ENCODE measurements at regions not wholly inside any gene's neighbourhood (a gene's known extent, or its start where the extent isn't known, plus 50 kb on each side); places are given as distances from the start of the nearest gene placed in this dataset.

GRCh38 chr1:82299056-82299455, 498.3 kb downstream of the ADGRL2 start:
- no peaks in the 10 kb centered on the region for H4K20me1 ChIP-seq (ENCODE audit: insufficient read depth, low read length)
- TF ChIP-seq, protein P1, sequence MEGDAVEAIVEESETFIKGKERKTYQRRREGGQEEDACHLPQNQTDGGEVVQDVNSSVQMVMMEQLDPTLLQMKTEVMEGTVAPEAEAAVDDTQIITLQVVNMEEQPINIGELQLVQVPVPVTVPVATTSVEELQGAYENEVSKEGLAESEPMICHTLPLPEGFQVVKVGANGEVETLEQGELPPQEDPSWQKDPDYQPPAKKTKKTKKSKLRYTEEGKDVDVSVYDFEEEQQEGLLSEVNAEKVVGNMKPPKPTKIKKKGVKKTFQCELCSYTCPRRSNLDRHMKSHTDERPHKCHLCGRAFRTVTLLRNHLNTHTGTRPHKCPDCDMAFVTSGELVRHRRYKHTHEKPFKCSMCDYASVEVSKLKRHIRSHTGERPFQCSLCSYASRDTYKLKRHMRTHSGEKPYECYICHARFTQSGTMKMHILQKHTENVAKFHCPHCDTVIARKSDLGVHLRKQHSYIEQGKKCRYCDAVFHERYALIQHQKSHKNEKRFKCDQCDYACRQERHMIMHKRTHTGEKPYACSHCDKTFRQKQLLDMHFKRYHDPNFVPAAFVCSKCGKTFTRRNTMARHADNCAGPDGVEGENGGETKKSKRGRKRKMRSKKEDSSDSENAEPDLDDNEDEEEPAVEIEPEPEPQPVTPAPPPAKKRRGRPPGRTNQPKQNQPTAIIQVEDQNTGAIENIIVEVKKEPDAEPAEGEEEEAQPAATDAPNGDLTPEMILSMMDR (IDR thresholded peaks at IDR 0.05; ENCODE audit: extremely low read depth, low read depth, low read length), result no peak
- H3K27me3 ChIP-seq (ENCODE audit: insufficient read depth, low read length), result no peaks in the 10 kb centered on the region
- no peaks in the 10 kb centered on the region for H3K36me3 ChIP-seq (ENCODE audit: insufficient read depth, low read length)
- H3K27ac ChIP-seq (ENCODE audit: low read depth, low read length), result no peak overlapping the region
- no peaks in the 10 kb centered on the region for H3K4me1 ChIP-seq (ENCODE audit: insufficient read depth, low read length)
- H2AFZ ChIP-seq (ENCODE audit: low read length), result no peak overlapping the region
- no peaks in the 10 kb centered on the region for H3K79me2 ChIP-seq (ENCODE audit: insufficient read depth, low read length)
- no peak overlapping the region for H3K4me3 ChIP-seq (ENCODE audit: insufficient read depth, low read length)
- no peaks in the 10 kb centered on the region for H3K9me3 ChIP-seq (ENCODE audit: low read depth, low read length)
- no peak for DNase-seq (ENCODE audit: insufficient read length, low spot score, missing footprints)
- H3K4me2 ChIP-seq (ENCODE audit: insufficient read depth, low read length), result no peak overlapping the region

DNA sequence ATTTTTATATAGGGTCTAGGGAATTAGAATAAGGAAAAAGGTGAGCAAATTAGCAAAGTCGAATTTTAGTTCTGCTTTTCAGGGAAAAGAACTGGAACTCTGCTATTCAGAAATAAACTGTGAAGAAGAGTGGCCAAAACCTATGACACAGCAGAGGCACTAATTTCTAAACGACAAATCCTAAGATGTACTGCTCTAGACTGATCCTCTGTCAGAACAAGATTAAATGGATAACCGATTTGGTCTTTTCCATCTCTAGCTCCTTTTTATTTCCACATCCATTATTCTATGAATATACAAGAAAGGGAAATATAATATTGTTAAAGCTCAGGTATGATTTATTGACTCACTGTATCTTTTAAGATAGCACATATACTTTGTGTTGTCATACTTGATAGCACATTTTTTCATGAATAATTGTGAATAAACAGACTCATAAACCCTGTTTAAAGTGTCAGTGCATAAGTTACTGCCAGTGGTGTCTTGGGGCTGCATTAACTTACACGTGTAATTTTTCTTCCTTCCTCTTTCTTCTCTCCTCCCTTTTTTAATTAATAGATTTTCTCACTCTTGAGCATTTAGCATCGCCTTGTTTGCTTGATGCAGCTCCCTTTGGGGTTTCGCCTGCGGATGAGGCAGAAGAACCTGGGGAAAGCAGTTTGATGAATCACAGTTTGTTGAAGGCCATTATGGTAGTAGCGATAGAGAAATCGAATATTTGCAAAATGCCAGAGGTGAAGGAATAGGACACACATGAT, 496.6 kb downstream of the ADGRL2 start:
- H3K27ac ChIP-seq (ENCODE audit: low read depth, low read length), result no peak overlapping the region
- DNase-seq (ENCODE audit: insufficient read length, low spot score, missing footprints), result no peak
- no peaks in the 10 kb centered on the region for H3K4me1 ChIP-seq (ENCODE audit: insufficient read depth, low read length)
- no peaks in the 10 kb centered on the region for H3K9me3 ChIP-seq (ENCODE audit: low read depth, low read length)
- no peaks in the 10 kb centered on the region for H3K36me3 ChIP-seq (ENCODE audit: insufficient read depth, low read length)
- no peaks in the 10 kb centered on the region for H4K20me1 ChIP-seq (ENCODE audit: insufficient read depth, low read length)
- H3K79me2 ChIP-seq (ENCODE audit: insufficient read depth, low read length), result no peaks in the 10 kb centered on the region
- no peak overlapping the region for H2AFZ ChIP-seq (ENCODE audit: low read length)
- no peaks in the 10 kb centered on the region for H3K27me3 ChIP-seq (ENCODE audit: insufficient read depth, low read length)
- no peak overlapping the region for H3K4me3 ChIP-seq (ENCODE audit: insufficient read depth, low read length)
- no peak overlapping the region for H3K4me2 ChIP-seq (ENCODE audit: insufficient read depth, low read length)
- TF ChIP-seq, protein P1 (IDR thresholded peaks at IDR 0.05; ENCODE audit: extremely low read depth, low read depth, low read length), result no peak

DNA sequence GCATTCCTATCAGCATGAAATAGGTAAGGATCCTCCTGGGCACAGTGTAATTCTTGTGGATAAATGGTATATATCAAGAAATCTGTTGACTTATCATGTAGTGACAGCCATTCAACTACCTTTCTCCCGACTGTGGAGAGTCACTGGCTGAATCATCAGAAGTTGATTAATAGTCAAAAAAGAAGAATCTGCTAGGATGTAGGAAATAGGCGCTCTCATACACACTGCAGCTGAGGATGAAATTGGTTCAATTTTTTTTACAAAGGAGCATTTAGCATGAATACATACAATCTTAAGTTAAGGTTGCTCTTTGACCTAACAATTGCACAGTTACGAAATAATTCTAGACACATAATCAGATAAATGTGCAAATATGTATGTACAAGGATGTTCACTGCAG, 486.8 kb downstream of the ADGRL2 start:
- H3K27me3 ChIP-seq (ENCODE audit: insufficient read depth, low read length), result no peaks in the 10 kb centered on the region
- H3K79me2 ChIP-seq (ENCODE audit: insufficient read depth, low read length), result no peaks in the 10 kb centered on the region
- no peak overlapping the region for H3K4me2 ChIP-seq (ENCODE audit: insufficient read depth, low read length)
- H3K27ac ChIP-seq (ENCODE audit: low read depth, low read length), result no peak overlapping the region
- H3K9me3 ChIP-seq (ENCODE audit: low read depth, low read length), result no peaks in the 10 kb centered on the region
- H4K20me1 ChIP-seq (ENCODE audit: insufficient read depth, low read length), result no peaks in the 10 kb centered on the region
- TF ChIP-seq, protein P1 (IDR thresholded peaks at IDR 0.05; ENCODE audit: extremely low read depth, low read depth, low read length), result no peak
- no peaks in the 10 kb centered on the region for H3K36me3 ChIP-seq (ENCODE audit: insufficient read depth, low read length)
- H3K4me3 ChIP-seq (ENCODE audit: insufficient read depth, low read length), result no peak overlapping the region
- no peak overlapping the region for H2AFZ ChIP-seq (ENCODE audit: low read length)
- DNase-seq (ENCODE audit: insufficient read length, low spot score, missing footprints), result no peak
- no peaks in the 10 kb centered on the region for H3K4me1 ChIP-seq (ENCODE audit: insufficient read depth, low read length)

- Histone ChIP-seq H3K27ac (ENCODE audit: low read depth, low read length) (no peak overlapping the region), H3K27me3 (ENCODE audit: insufficient read depth, low read length) (no peaks in the 10 kb centered on the region), H3K4me2 (ENCODE audit: insufficient read depth, low read length) (no peak overlapping the region), H3K79me2 (ENCODE audit: insufficient read depth, low read length) (no peaks in the 10 kb centered on the region), H3K36me3 (ENCODE audit: insufficient read depth, low read length) (no peaks in the 10 kb centered on the region), H3K9me3 (ENCODE audit: low read depth, low read length) (no peaks in the 10 kb centered on the region), H3K4me1 (ENCODE audit: insufficient read depth, low read length) (no peaks in the 10 kb centered on the region), H3K4me3 (ENCODE audit: insufficient read depth, low read length) (no peak overlapping the region), H2AFZ (ENCODE audit: low read length) (no peak overlapping the region), H4K20me1 (ENCODE audit: insufficient read depth, low read length) (no peaks in the 10 kb centered on the region)
- no peak for DNase-seq (ENCODE audit: insufficient read length, low spot score, missing footprints)
- TF ChIP-seq, protein P1 (IDR thresholded peaks at IDR 0.05; ENCODE audit: extremely low read depth, low read depth, low read length), result no peak
Measured at GRCh38 chr1:82284213-82284612, 483.5 kb downstream of the ADGRL2 start.
